HepG2 (cell line): ENCODE measurements at regions not wholly inside any gene's neighbourhood (a gene's known extent, or its start where the extent isn't known, plus 50 kb on each side); places are given as distances from the start of the nearest gene placed in this dataset.

Experiments
- ATAC-seq: fragments of 200-7000 bp; cut with Tn5 transposase; 3 replicates; pipeline ENCODE4 v1.9.1; 2020; ENCODE audit warnings: mild to moderate bottlenecking, moderate library complexity
- BruUV-seq: library from RNA; stranded (reverse); fragments of 400-500 nt; replicated peaks from 2 replicates; lab custom pipeline; 2021; lab: Mats Ljungman, UMichigan
- CTCF ChIA-PET: fragments of 300-600 bp; formaldehyde crosslinking; extraction: SDS; loops from one replicate; lab custom pipeline; 2021; ENCODE audit warnings: low total read pairs, inconsistent platforms, low intra/inter-chr PET ratio; lab: Yijun Ruan, JAX
- POLR2A ChIA-PET: fragments of 350-600 bp; sonication (Branson Sonifier 250); formaldehyde crosslinking; loops from one replicate; lab custom pipeline; 2020; ENCODE audit warnings: antibody characterized with exemption, inconsistent platforms; lab: Yijun Ruan, JAX
- DNase-seq: peaks from one replicate; pipeline ENCODE4 v3.0.0-alpha.2; 2015; ENCODE audit warnings: low spot score
- FAIRE-seq: peaks from 3 replicates; lab custom pipeline; 2011; peaks lifted over from hg19 to GRCh38; lab: Jason Lieb, UNC
- H2AFZ ChIP-seq: one replicate; pipeline ENCODE4 v1.6.1; 2011; ENCODE audit warnings: low read length, inconsistent platforms
- H3K27ac ChIP-seq: fragments of 300-600 bp; 3 replicates; pipeline ENCODE4 v1.8.0; 2011; ENCODE audit warnings: mixed run types, mild to moderate bottlenecking, mixed read lengths, low read length, inconsistent platforms; ENCODE audit not compliant: insufficient read depth; ENCODE audit errors: extremely low read length
- H3K27me3 ChIP-seq, 2 experiments: fragments of 200-600 bp in 1 of 2; 2 replicates in 1 of 2; 3 replicates in 1 of 2; pipeline versions ENCODE4 v1.6.0 to v1.8.0; 2011; ENCODE audit warnings: low read length in 2 of 2, mild to moderate bottlenecking in 2 of 2, moderate library complexity in 2 of 2, inconsistent platforms in 1 of 2; ENCODE audit not compliant: insufficient read depth in 2 of 2, control insufficient read depth in 1 of 2
- H3K36me3 ChIP-seq, 2 experiments: fragments of 200-600 bp in 1 of 2; replicated peaks in 1 of 2; 2 replicates in 1 of 2; 3 replicates in 1 of 2; pipeline versions ENCODE4 v1.5.1 to v1.8.0; 2011; ENCODE audit warnings: low read length in 2 of 2, inconsistent platforms in 1 of 2; ENCODE audit not compliant: insufficient read depth in 2 of 2, control insufficient read depth in 1 of 2
- H3K4me1 ChIP-seq: 2 replicates; pipeline ENCODE4 v1.5.1; 2012; ENCODE audit warnings: low read length, inconsistent platforms; ENCODE audit not compliant: insufficient read depth
- H3K4me2 ChIP-seq: 2 replicates; pipeline ENCODE4 v1.6.0; 2011; ENCODE audit warnings: low read depth, low read length, inconsistent platforms
- H3K4me3 ChIP-seq, 3 experiments: fragments of 200-600 bp in 1 of 3; sonication (generic), shearing (Covaris generic) in 1 of 3; replicated peaks in 1 of 3; 2 replicates each; pipeline ENCODE4 v1.5.1; 2011 to 2016; ENCODE audit warnings: low read length in 3 of 3, inconsistent platforms in 2 of 3, low read depth in 2 of 3, mild to moderate bottlenecking in 2 of 3, control low read depth in 1 of 3, mixed read lengths in 1 of 3; ENCODE audit not compliant: insufficient read depth in 1 of 3
- H3K79me2 ChIP-seq: one replicate; pipeline ENCODE4 v1.6.1; 2011; ENCODE audit warnings: low read length, inconsistent platforms; ENCODE audit not compliant: insufficient read depth
- H3K9ac ChIP-seq: 2 replicates; pipeline ENCODE4 v1.6.0; 2011; ENCODE audit warnings: mild to moderate bottlenecking, low read depth, low read length, inconsistent platforms; ENCODE audit not compliant: insufficient read depth
- H3K9me3 ChIP-seq: 2 replicates; pipeline ENCODE4 v1.5.1; 2012; ENCODE audit warnings: mild to moderate bottlenecking, low read length
- H4K20me1 ChIP-seq: 2 replicates; pipeline ENCODE4 v1.6.0; 2011; ENCODE audit warnings: inconsistent platforms, mild to moderate bottlenecking, low read length, moderate library complexity; ENCODE audit not compliant: insufficient read depth
- MXI1 ChIP-seq: IDR thresholded peaks from 3 replicates; pipeline ENCODE4 v1.6.1; 2012; ENCODE audit warnings: low read depth, low read length, inconsistent platforms, borderline replicate concordance
- PCBP1 ChIP-seq: fragments of 200-400 bp; formaldehyde crosslinking; IDR thresholded peaks from 2 replicates; pipeline ENCODE4 v1.6.1; 2017; ENCODE audit warnings: mild to moderate bottlenecking, low read depth, low read length, borderline replicate concordance
- SMAD3 ChIP-seq: sonication (generic); formaldehyde crosslinking; IDR thresholded peaks from 2 replicates; pipeline ENCODE4 v1.4.0; 2020; ENCODE audit warnings: missing genetic modification reagents
- SNAI1 ChIP-seq: sonication (generic); formaldehyde crosslinking; IDR thresholded peaks from 2 replicates; pipeline ENCODE4 v1.5.0; 2020; ENCODE audit warnings: mild to moderate bottlenecking, missing genetic modification reagents, borderline replicate concordance
- TGIF2 ChIP-seq: IDR thresholded peaks from 2 replicates; pipeline ENCODE4 v1.6.1; 2016; ENCODE audit warnings: control low read depth, missing compliant biosample characterization
- ZNF263 ChIP-seq: sonication (generic); formaldehyde crosslinking; IDR thresholded peaks from 2 replicates; pipeline ENCODE4 v1.4.0; 2020; ENCODE audit warnings: missing genetic modification reagents
- WGBS: methylation state at CpG from one replicate; pipeline ENCODE4 v1.1.6; 2017; ENCODE audit warnings: low lambda C conversion rate; 5-methylcytosine and 5-hydroxymethylcytosine counted together
- in situ Hi-C: cut with HindIII; loops from 2 replicates; pipeline ENCODE4 v1.10.0; 2017; ENCODE audit warnings: low pct_unique_long_range_greater_than_20kb; ENCODE audit not compliant: extremely low pct_ligation_motif_present
- intact Hi-C: fragments of 100-400 bp; cut with micrococcal nuclease; formaldehyde crosslinking; loops from one replicate; pipeline ENCODE4 v1.10.0; 2022; ENCODE audit not compliant: unreplicated experiment
- TF ChIP-seq, protein P1 (sequence below): sonication (generic); formaldehyde crosslinking; IDR thresholded peaks from 2 replicates; pipeline ENCODE4 v1.5.0; 2020; ENCODE audit warnings: missing genetic modification reagents
- TF ChIP-seq, protein P2 (sequence below): sonication (generic); formaldehyde crosslinking; IDR thresholded peaks from 2 replicates; pipeline ENCODE4 v1.4.0; 2020; ENCODE audit warnings: missing genetic modification reagents, borderline replicate concordance
- TF ChIP-seq, protein P3 (sequence below): sonication (generic); formaldehyde crosslinking; IDR thresholded peaks from 2 replicates; pipeline ENCODE4 v1.5.0; 2020; ENCODE audit warnings: mild to moderate bottlenecking, low read depth, missing genetic modification reagents, borderline replicate concordance
- TF ChIP-seq, protein P4 (sequence below): sonication (generic); formaldehyde crosslinking; IDR thresholded peaks from one replicate; pipeline ENCODE4 v1.5.1; 2020; ENCODE audit warnings: mild to moderate bottlenecking, missing genetic modification reagents; ENCODE audit errors: not compliant biosample characterization
- TF ChIP-seq, protein P5 (sequence below): sonication (generic); formaldehyde crosslinking; conservative IDR thresholded peaks from 2 replicates; pipeline ENCODE4 v1.4.0; 2020; ENCODE audit warnings: missing genetic modification reagents

DNA sequence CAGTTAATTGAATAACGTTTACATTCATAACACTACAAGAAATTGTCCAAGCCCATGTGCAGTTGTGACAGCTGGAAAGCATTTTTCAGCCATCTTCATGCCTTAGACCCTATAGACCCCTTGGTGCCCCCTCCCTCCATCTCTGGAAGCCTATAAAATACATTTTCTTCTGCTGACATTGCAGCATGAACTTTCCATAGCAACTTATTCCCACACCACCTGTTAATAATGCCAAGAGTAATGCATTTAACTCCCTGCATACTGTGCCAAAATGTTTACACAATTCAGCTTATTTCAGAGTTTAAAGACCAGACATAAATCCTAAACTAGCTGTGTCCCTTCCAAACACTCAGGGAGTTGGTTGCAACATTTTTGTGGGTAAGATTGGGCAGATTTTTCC lies 143.0 kb upstream of the ARHGAP20 start:
- Histone ChIP-seq H3K36me3 (no peaks in the 10 kb centered on the region), H3K4me1 (no peaks in the 10 kb centered on the region), H3K79me2 (no peaks in the 10 kb centered on the region), H3K9me3 (no peaks in the 10 kb centered on the region), H3K27ac (no peak overlapping the region), H2AFZ (no peak overlapping the region), H3K27me3 (no peaks in the 10 kb centered on the region), H4K20me1 (no peaks in the 10 kb centered on the region), H3K9ac (no peak overlapping the region), H3K4me2 (no peak overlapping the region), H3K4me3 (no peak overlapping the region)
- in situ Hi-C loops, result no loop called here
- DNase-seq (no peak), FAIRE-seq (no peak), ATAC-seq (no peak)
- no TSS peak for BruUV-seq
- WGBS, result 0% methylated on average over 1 of the region's 1 CpG
- POLR2A ChIA-PET, result no interaction called here
- CTCF ChIA-PET, result no interaction called here
- intact Hi-C loops, result no loop called here
- TF ChIP-seq, protein P1, sequence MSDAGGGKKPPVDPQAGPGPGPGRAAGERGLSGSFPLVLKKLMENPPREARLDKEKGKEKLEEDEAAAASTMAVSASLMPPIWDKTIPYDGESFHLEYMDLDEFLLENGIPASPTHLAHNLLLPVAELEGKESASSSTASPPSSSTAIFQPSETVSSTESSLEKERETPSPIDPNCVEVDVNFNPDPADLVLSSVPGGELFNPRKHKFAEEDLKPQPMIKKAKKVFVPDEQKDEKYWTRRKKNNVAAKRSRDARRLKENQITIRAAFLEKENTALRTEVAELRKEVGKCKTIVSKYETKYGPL (CRISPR knock-in tag), result no peak
- TF ChIP-seq, protein P2, sequence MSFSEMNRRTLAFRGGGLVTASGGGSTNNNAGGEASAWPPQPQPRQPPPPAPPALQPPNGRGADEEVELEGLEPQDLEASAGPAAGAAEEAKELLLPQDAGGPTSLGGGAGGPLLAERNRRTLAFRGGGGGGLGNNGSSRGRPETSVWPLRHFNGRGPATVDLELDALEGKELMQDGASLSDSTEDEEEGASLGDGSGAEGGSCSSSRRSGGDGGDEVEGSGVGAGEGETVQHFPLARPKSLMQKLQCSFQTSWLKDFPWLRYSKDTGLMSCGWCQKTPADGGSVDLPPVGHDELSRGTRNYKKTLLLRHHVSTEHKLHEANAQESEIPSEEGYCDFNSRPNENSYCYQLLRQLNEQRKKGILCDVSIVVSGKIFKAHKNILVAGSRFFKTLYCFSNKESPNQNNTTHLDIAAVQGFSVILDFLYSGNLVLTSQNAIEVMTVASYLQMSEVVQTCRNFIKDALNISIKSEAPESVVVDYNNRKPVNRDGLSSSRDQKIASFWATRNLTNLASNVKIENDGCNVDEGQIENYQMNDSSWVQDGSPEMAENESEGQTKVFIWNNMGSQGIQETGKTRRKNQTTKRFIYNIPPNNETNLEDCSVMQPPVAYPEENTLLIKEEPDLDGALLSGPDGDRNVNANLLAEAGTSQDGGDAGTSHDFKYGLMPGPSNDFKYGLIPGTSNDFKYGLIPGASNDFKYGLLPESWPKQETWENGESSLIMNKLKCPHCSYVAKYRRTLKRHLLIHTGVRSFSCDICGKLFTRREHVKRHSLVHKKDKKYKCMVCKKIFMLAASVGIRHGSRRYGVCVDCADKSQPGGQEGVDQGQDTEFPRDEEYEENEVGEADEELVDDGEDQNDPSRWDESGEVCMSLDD (CRISPR knock-in tag), result no peak
- TF ChIP-seq, protein P3, sequence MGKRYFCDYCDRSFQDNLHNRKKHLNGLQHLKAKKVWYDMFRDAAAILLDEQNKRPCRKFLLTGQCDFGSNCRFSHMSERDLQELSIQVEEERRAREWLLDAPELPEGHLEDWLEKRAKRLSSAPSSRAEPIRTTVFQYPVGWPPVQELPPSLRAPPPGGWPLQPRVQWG (CRISPR knock-in tag), result no peak
- TF ChIP-seq PCBP1 (no peak), MXI1 (no peak), SNAI1 (CRISPR knock-in tag) (no peak), ZNF263 (no peak), SMAD3 (no peak), TGIF2 (CRISPR knock-in tag) (no peak)
- TF ChIP-seq, protein P4, sequence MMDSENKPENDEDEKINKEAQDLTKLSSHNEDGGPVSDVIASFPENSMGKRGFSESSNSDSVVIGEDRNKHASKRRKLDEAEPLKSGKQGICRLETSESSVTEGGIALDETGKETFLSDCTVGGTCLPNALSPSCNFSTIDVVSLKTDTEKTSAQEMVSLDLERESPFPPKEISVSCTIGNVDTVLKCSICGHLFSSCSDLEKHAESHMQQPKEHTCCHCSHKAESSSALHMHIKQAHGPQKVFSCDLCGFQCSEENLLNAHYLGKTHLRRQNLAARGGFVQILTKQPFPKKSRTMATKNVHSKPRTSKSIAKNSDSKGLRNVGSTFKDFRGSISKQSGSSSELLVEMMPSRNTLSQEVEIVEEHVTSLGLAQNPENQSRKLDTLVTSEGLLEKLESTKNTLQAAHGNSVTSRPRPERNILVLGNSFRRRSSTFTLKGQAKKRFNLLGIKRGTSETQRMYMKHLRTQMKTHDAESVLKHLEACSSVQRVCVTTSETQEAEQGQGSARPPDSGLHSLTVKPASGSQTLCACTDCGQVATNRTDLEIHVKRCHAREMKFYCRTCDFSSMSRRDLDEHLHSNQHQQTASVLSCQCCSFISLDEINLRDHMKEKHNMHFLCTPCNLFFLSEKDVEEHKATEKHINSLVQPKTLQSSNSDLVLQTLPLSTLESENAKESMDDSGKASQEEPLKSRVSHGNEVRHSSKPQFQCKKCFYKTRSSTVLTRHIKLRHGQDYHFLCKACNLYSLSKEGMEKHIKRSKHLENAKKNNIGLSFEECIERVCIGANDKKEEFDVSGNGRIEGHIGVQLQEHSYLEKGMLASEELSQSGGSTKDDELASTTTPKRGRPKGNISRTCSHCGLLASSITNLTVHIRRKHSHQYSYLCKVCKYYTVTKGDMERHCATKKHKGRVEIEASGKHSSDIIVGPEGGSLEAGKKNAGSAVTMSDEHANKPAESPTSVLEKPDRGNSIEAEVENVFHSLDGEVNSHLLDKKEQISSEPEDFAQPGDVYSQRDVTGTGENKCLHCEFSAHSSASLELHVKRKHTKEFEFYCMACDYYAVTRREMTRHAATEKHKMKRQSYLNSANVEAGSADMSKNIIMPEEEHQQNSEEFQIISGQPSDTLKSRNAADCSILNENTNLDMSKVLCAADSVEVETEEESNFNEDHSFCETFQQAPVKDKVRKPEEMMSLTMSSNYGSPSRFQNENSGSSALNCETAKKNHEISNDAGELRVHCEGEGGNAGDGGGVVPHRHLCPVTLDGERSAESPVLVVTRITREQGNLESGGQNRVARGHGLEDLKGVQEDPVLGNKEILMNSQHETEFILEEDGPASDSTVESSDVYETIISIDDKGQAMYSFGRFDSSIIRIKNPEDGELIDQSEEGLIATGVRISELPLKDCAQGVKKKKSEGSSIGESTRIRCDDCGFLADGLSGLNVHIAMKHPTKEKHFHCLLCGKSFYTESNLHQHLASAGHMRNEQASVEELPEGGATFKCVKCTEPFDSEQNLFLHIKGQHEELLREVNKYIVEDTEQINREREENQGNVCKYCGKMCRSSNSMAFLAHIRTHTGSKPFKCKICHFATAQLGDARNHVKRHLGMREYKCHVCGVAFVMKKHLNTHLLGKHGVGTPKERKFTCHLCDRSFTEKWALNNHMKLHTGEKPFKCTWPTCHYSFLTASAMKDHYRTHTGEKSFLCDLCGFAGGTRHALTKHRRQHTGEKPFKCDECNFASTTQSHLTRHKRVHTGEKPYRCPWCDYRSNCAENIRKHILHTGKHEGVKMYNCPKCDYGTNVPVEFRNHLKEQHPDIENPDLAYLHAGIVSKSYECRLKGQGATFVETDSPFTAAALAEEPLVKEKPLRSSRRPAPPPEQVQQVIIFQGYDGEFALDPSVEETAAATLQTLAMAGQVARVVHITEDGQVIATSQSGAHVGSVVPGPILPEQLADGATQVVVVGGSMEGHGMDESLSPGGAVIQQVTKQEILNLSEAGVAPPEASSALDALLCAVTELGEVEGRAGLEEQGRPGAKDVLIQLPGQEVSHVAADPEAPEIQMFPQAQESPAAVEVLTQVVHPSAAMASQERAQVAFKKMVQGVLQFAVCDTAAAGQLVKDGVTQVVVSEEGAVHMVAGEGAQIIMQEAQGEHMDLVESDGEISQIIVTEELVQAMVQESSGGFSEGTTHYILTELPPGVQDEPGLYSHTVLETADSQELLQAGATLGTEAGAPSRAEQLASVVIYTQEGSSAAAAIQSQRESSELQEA (CRISPR knock-in tag), result no peak
- TF ChIP-seq, protein P5, sequence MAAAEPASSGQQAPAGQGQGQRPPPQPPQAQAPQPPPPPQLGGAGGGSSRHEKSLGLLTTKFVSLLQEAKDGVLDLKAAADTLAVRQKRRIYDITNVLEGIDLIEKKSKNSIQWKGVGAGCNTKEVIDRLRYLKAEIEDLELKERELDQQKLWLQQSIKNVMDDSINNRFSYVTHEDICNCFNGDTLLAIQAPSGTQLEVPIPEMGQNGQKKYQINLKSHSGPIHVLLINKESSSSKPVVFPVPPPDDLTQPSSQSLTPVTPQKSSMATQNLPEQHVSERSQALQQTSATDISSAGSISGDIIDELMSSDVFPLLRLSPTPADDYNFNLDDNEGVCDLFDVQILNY (CRISPR knock-in tag), result no peak
